Calu3 (cell line): ENCODE measurements at regions not wholly inside any gene's neighbourhood (a gene's known extent, or its start where the extent isn't known, plus 50 kb on each side); places are given as distances from the start of the nearest gene placed in this dataset.

Experiments
- BruUV-seq: library from RNA; stranded (reverse); fragments of 400-500 nt; replicated peaks from 2 replicates; lab custom pipeline; 2021; lab: Mats Ljungman, UMichigan
- CTCF ChIA-PET: fragments of 300-600 bp; sonication (Branson Sonifier 250); formaldehyde crosslinking; loops from one replicate; lab custom pipeline; 2022; ENCODE audit warnings: antibody characterized with exemption; lab: Charles Lee
- DNase-seq: peaks from one replicate; pipeline ENCODE4 v3.0.0; 2022
- H3K27ac Mint-ChIP-seq: one replicate; pipeline ENCODE4 v1.8.0; 2022; ENCODE audit warnings: mixed read lengths; ENCODE audit not compliant: unreplicated experiment
- H3K27me3 Mint-ChIP-seq: one replicate; pipeline ENCODE4 v1.8.0; 2022; ENCODE audit warnings: mixed read lengths; ENCODE audit not compliant: unreplicated experiment
- H3K36me3 Mint-ChIP-seq: one replicate; pipeline ENCODE4 v1.8.0; 2022; ENCODE audit warnings: mild to moderate bottlenecking, moderate library complexity, mixed read lengths; ENCODE audit not compliant: insufficient read depth, unreplicated experiment
- H3K4me1 Mint-ChIP-seq: one replicate; pipeline ENCODE4 v1.8.0; 2022; ENCODE audit warnings: mild to moderate bottlenecking, low read depth, mixed read lengths; ENCODE audit not compliant: unreplicated experiment
- H3K4me3 Mint-ChIP-seq: one replicate; pipeline ENCODE4 v1.8.0; 2022; ENCODE audit warnings: mild to moderate bottlenecking, low read depth, moderate library complexity, mixed read lengths; ENCODE audit not compliant: unreplicated experiment
- H3K9me3 Mint-ChIP-seq: one replicate; pipeline ENCODE4 v1.8.0; 2022; ENCODE audit warnings: low read depth, mixed read lengths; ENCODE audit not compliant: unreplicated experiment
- intact Hi-C: fragments of 100-400 bp; cut with micrococcal nuclease; formaldehyde crosslinking; loops from one replicate; pipeline ENCODE4 v1.10.0; 2022; ENCODE audit not compliant: unreplicated experiment
- TF ChIP-seq, protein P1 (sequence below): fragments of 200-600 bp; IDR thresholded peaks from one replicate; pipeline ENCODE4 v1.8.0; 2022; ENCODE audit warnings: antibody characterized with exemption; ENCODE audit not compliant: unreplicated experiment

DNA sequence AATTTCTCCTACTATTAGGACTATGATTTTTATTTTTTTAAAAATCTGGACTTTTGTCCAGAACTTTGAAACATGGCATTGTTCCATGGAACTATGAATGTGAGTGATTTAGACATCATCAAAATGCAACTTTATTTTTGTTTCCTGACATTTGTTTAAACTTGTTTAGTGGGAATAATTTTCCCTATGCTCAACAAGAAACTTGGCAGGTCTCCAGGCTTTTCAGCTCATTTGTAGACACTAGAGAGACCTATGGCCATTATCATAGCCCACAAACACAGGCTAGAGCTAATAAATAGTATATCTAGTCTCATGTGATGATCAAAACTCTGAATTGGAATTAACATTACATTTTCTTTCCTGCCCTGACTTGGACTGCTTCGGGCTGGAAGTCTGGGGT is 145.1 kb upstream of the CELF4 start:
- CTCF ChIA-PET = no interaction called here
- Mint-ChIP-seq H3K4me3 (no peak overlapping the region), H3K4me1 (no peaks in the 10 kb centered on the region), H3K27ac (no peak overlapping the region), H3K9me3 (no peaks in the 10 kb centered on the region), H3K27me3 (peaks cover 29% of the 10 kb centered on the region), H3K36me3 (no peaks in the 10 kb centered on the region)
- no peak for DNase-seq
- TF ChIP-seq, protein P1, sequence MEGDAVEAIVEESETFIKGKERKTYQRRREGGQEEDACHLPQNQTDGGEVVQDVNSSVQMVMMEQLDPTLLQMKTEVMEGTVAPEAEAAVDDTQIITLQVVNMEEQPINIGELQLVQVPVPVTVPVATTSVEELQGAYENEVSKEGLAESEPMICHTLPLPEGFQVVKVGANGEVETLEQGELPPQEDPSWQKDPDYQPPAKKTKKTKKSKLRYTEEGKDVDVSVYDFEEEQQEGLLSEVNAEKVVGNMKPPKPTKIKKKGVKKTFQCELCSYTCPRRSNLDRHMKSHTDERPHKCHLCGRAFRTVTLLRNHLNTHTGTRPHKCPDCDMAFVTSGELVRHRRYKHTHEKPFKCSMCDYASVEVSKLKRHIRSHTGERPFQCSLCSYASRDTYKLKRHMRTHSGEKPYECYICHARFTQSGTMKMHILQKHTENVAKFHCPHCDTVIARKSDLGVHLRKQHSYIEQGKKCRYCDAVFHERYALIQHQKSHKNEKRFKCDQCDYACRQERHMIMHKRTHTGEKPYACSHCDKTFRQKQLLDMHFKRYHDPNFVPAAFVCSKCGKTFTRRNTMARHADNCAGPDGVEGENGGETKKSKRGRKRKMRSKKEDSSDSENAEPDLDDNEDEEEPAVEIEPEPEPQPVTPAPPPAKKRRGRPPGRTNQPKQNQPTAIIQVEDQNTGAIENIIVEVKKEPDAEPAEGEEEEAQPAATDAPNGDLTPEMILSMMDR = no peak
- no TSS peak for BruUV-seq
- intact Hi-C loops = no loop called here

- Mint-ChIP-seq H3K36me3 (no peaks in the 10 kb centered on the region), H3K27ac (no peak overlapping the region), H3K27me3 (peaks cover 19% of the 10 kb centered on the region), H3K4me3 (no peak overlapping the region), H3K4me1 (no peaks in the 10 kb centered on the region), H3K9me3 (no peaks in the 10 kb centered on the region)
- CTCF ChIA-PET = no interaction called here
- TF ChIP-seq, protein P1 = no peak
- DNase-seq = no peak
- intact Hi-C loops = no loop called here
- no TSS peak for BruUV-seq
Measured at GRCh38 chr18:37709740-37710139, 144.1 kb upstream of the CELF4 start.

- Mint-ChIP-seq H3K36me3 (no peaks in the 10 kb centered on the region), H3K27ac (no peak overlapping the region), H3K4me1 (no peaks in the 10 kb centered on the region), H3K4me3 (no peak overlapping the region), H3K27me3 (no peaks in the 10 kb centered on the region), H3K9me3 (no peaks in the 10 kb centered on the region)
- CTCF ChIA-PET = no interaction called here
- intact Hi-C loops = no loop called here
- BruUV-seq = no TSS peak
- DNase-seq = no peak
- TF ChIP-seq, protein P1 = no peak
Measured at GRCh38 chr18:37705016-37705415, 139.4 kb upstream of the CELF4 start.

GRCh38 chr18:37702841-37703240 is 137.2 kb upstream of the CELF4 start:
- intact Hi-C loops = no loop called here
- TF ChIP-seq, protein P1 = no peak
- BruUV-seq = no TSS peak
- no peak overlapping the region for H3K4me3 Mint-ChIP-seq
- H3K27ac Mint-ChIP-seq = no peak overlapping the region
- H3K36me3 Mint-ChIP-seq = no peaks in the 10 kb centered on the region
- CTCF ChIA-PET = no interaction called here
- H3K9me3 Mint-ChIP-seq = no peaks in the 10 kb centered on the region
- DNase-seq = no peak
- H3K4me1 Mint-ChIP-seq = no peaks in the 10 kb centered on the region
- H3K27me3 Mint-ChIP-seq = no peaks in the 10 kb centered on the region
